Peyer's patch (tissue), 4 donors: ENCODE measurements at regions not wholly inside any gene's neighbourhood (a gene's known extent, or its start where the extent isn't known, plus 50 kb on each side); places are given as distances from the start of the nearest gene placed in this dataset.

Experiments used
- DNase-seq, 3 donors: peaks; one replicate each; pipeline ENCODE4 v3.0.0-alpha.2; 2017 to 2019
- H3K27ac ChIP-seq, 4 donors: fragments of 200-600 bp; sonication (generic); one replicate each; pipeline ENCODE4 v1.5.1; 2016 to 2019
- H3K27me3 ChIP-seq, 2 donors: fragments of 200-600 bp; sonication (generic); one replicate each; pipeline ENCODE4 v1.5.1; 2019
- H3K36me3 ChIP-seq, 3 donors: fragments of 200-600 bp; sonication (generic); one replicate each; pipeline ENCODE4 v1.5.1; 2016 to 2019
- H3K4me1 ChIP-seq, 4 donors: fragments of 200-600 bp; sonication (generic); one replicate each; pipeline ENCODE4 v1.5.1; 2016 to 2019
- H3K4me3 ChIP-seq, 4 donors: fragments of 200-600 bp; sonication (generic); 1 replicate in 3 of 4; 2 replicates in 1 of 4; pipeline ENCODE4 v1.5.1; 2016 to 2019; ENCODE audit warnings: mild to moderate bottlenecking in 1 of 4
- H3K9me3 ChIP-seq, 4 donors: fragments of 200-600 bp; sonication (generic); one replicate each; pipeline ENCODE4 v1.5.1; 2016 to 2019; ENCODE audit warnings: mild to moderate bottlenecking in 1 of 4
- CTCF ChIP-seq, 6 experiments: fragments of 450-650 bp in 4 of 6; fragments of 200-600 bp in 2 of 6; sonication (generic) in 1 of 6; IDR thresholded peaks; one replicate each; pipeline ENCODE4 v1.5.1; 2017 to 2019; ENCODE audit warnings: antibody characterized with exemption in 6 of 6, mild to moderate bottlenecking in 3 of 6, moderate library complexity in 1 of 6
- POLR2A ChIP-seq, 2 donors: fragments of 450-650 bp; IDR thresholded peaks; one replicate each; pipeline ENCODE4 v1.5.1; 2017; ENCODE audit warnings: antibody characterized with exemption in 2 of 2, mild to moderate bottlenecking in 2 of 2, moderate library complexity in 2 of 2

- DNase-seq: no peak
- Histone ChIP-seq H3K9me3 (no peaks in the 10 kb centered on the region), H3K27me3 (no peaks in the 10 kb centered on the region), H3K4me1 (no peaks in the 10 kb centered on the region), H3K4me3 (no peak overlapping the region), H3K27ac (no peak overlapping the region), H3K36me3 (no peaks in the 10 kb centered on the region)
- no peak for TF ChIP-seq POLR2A (IDR thresholded peaks at IDR 0.05)
- TF ChIP-seq CTCF (IDR thresholded peaks at IDR 0.05): no peak
Observed at GRCh38 chr18:2354292-2354691, 217.0 kb downstream of the METTL4 start.

- Histone ChIP-seq H3K4me3 (no peak overlapping the region), H3K27ac (no peak overlapping the region), H3K9me3 (no peaks in the 10 kb centered on the region), H3K27me3 (no peaks in the 10 kb centered on the region), H3K36me3 (no peaks in the 10 kb centered on the region), H3K4me1 (no peaks in the 10 kb centered on the region)
- no peak for DNase-seq
- TF ChIP-seq CTCF (IDR thresholded peaks at IDR 0.05) (no peak), POLR2A (IDR thresholded peaks at IDR 0.05) (no peak)
Observed at GRCh38 chr18:2356906-2357305, 214.4 kb downstream of the METTL4 start.

GRCh38 chr18:2360861-2361260 is 210.4 kb downstream of the METTL4 start:
- H3K36me3 ChIP-seq: no peaks in the 10 kb centered on the region
- H3K9me3 ChIP-seq: no peaks in the 10 kb centered on the region
- H3K4me1 ChIP-seq: no peaks in the 10 kb centered on the region
- no peak for TF ChIP-seq POLR2A (IDR thresholded peaks at IDR 0.05)
- no peak for TF ChIP-seq CTCF (IDR thresholded peaks at IDR 0.05)
- no peak overlapping the region for H3K27ac ChIP-seq
- H3K4me3 ChIP-seq: no peak overlapping the region
- DNase-seq: no peak
- no peaks in the 10 kb centered on the region for H3K27me3 ChIP-seq

GRCh38 chr18:2368102-2368501 is 203.2 kb downstream of the METTL4 start:
- H3K4me3 ChIP-seq: no peak overlapping the region
- no peak for DNase-seq

GRCh38 chr18:2376707-2377106 is 194.6 kb downstream of the METTL4 start:
- Histone ChIP-seq H3K27me3 (no peaks in the 10 kb centered on the region), H3K36me3 (no peaks in the 10 kb centered on the region), H3K9me3 (no peaks in the 10 kb centered on the region), H3K4me1 (no peaks in the 10 kb centered on the region), H3K4me3 (no peak overlapping the region), H3K27ac (no peak overlapping the region)
- no peak for DNase-seq
- TF ChIP-seq POLR2A (IDR thresholded peaks at IDR 0.05) (no peak), CTCF (IDR thresholded peaks at IDR 0.05) (no peak)

More at GRCh38 chr18:2368102-2368501, 203.2 kb downstream of the METTL4 start:
- no peaks in the 10 kb centered on the region for H3K27me3 ChIP-seq
- no peak for TF ChIP-seq POLR2A (IDR thresholded peaks at IDR 0.05)
- no peak for TF ChIP-seq CTCF (IDR thresholded peaks at IDR 0.05)
- H3K27ac ChIP-seq: no peak overlapping the region
- no peaks in the 10 kb centered on the region for H3K9me3 ChIP-seq
- no peaks in the 10 kb centered on the region for H3K4me1 ChIP-seq
- H3K36me3 ChIP-seq: no peaks in the 10 kb centered on the region

GRCh38 chr18:2380101-2380500 is 191.2 kb downstream of the METTL4 start:
- Histone ChIP-seq H3K4me3 (no peak overlapping the region), H3K27ac (no peak overlapping the region), H3K27me3 (no peaks in the 10 kb centered on the region), H3K4me1 (no peaks in the 10 kb centered on the region), H3K9me3 (no peaks in the 10 kb centered on the region), H3K36me3 (no peaks in the 10 kb centered on the region)
- DNase-seq: no peak
- TF ChIP-seq CTCF (IDR thresholded peaks at IDR 0.05): no peak
- no peak for TF ChIP-seq POLR2A (IDR thresholded peaks at IDR 0.05)
